Keratinocyte (primary cell): ENCODE measurements at regions not wholly inside any gene's neighbourhood (a gene's known extent, or its start where the extent isn't known, plus 50 kb on each side); places are given as distances from the start of the nearest gene placed in this dataset.

ENCODE experiments used
- DNase-seq: peaks from one replicate; pipeline ENCODE4 v3.0.0-alpha.2; 2011; ENCODE audit warnings: low read depth, missing footprints, low spot score
- FAIRE-seq: peaks from 2 replicates; lab custom pipeline; 2011; peaks lifted over from hg19 to GRCh38; lab: Jason Lieb, UNC
- H2AFZ ChIP-seq: 2 replicates; pipeline ENCODE4 v1.6.0; 2012; ENCODE audit warnings: low read length, control low read depth, inconsistent platforms; ENCODE audit not compliant: control insufficient read depth
- H3K27ac ChIP-seq: 2 replicates; pipeline ENCODE4 v1.5.1; 2011; ENCODE audit warnings: low read length; ENCODE audit not compliant: control insufficient read depth, insufficient read depth
- H3K27me3 ChIP-seq: 3 replicates; pipeline ENCODE4 v1.6.0; 2011; ENCODE audit warnings: low read length; ENCODE audit not compliant: control insufficient read depth, insufficient read depth; ENCODE audit errors: extremely low read depth
- H3K36me3 ChIP-seq, 2 experiments: 2 replicates in 1 of 2; 3 replicates in 1 of 2; pipeline ENCODE4 v1.5.1; 2011; ENCODE audit warnings: low read length in 2 of 2, mild to moderate bottlenecking in 1 of 2; ENCODE audit not compliant: control insufficient read depth in 2 of 2, insufficient read depth in 2 of 2; ENCODE audit errors: extremely low read depth in 1 of 2
- H3K4me1 ChIP-seq: 3 replicates; pipeline ENCODE4 v1.5.1; 2011; ENCODE audit warnings: low read length; ENCODE audit not compliant: control insufficient read depth, insufficient read depth; ENCODE audit errors: extremely low read depth
- H3K4me2 ChIP-seq: 3 replicates; pipeline ENCODE4 v1.6.0; 2011; ENCODE audit warnings: low read depth, low read length; ENCODE audit not compliant: control insufficient read depth, insufficient read depth; ENCODE audit errors: extremely low read depth
- H3K4me3 ChIP-seq, 3 experiments: fragments of 200-600 bp in 1 of 3; sonication (generic) in 1 of 3; 2 replicates in 2 of 3; 3 replicates in 1 of 3; pipeline ENCODE4 v1.5.1; 2011 to 2016; ENCODE audit warnings: low read length in 3 of 3, mild to moderate bottlenecking in 3 of 3, control low read depth in 2 of 3, inconsistent platforms in 1 of 3, low read depth in 1 of 3, mixed read lengths in 1 of 3, mixed run types in 1 of 3, moderate library complexity in 1 of 3; ENCODE audit not compliant: control insufficient read depth in 2 of 3, insufficient read depth in 2 of 3; ENCODE audit errors: extremely low read depth in 1 of 3
- H3K79me2 ChIP-seq: 2 replicates; pipeline ENCODE4 v1.6.0; 2012; ENCODE audit warnings: low read length; ENCODE audit not compliant: control insufficient read depth, insufficient read depth
- H3K9ac ChIP-seq: 3 replicates; pipeline ENCODE4 v1.6.0; 2011; ENCODE audit warnings: low read length; ENCODE audit not compliant: control insufficient read depth, insufficient read depth; ENCODE audit errors: extremely low read depth
- H3K9me1 ChIP-seq: 3 replicates; pipeline ENCODE4 v1.6.0; 2011; ENCODE audit warnings: low read length; ENCODE audit not compliant: control insufficient read depth, insufficient read depth; ENCODE audit errors: extremely low read depth
- H3K9me3 ChIP-seq: 2 replicates; pipeline ENCODE4 v1.5.1; 2012; ENCODE audit warnings: low read depth, low read length; ENCODE audit not compliant: control insufficient read depth
- H4K20me1 ChIP-seq: 3 replicates; pipeline ENCODE4 v1.6.0; 2011; ENCODE audit warnings: low read length; ENCODE audit not compliant: control insufficient read depth, insufficient read depth; ENCODE audit errors: extremely low read depth
- CTCF ChIP-seq, 3 experiments: IDR thresholded peaks in 1 of 3; conservative IDR thresholded peaks in 1 of 3; optimal IDR thresholded peaks in 1 of 3; 2 replicates in 2 of 3; 3 replicates in 1 of 3; pipeline versions ENCODE3 to v1.5.1; 2011; ENCODE audit warnings: low read length in 3 of 3, mild to moderate bottlenecking in 3 of 3, moderate library complexity in 2 of 3, control low read depth in 1 of 3, inconsistent platforms in 1 of 3; ENCODE audit not compliant: insufficient read depth in 2 of 3; ENCODE audit errors: extremely low read depth in 1 of 3
- EZH2 ChIP-seq: IDR thresholded peaks from one replicate; pipeline ENCODE4 v1.6.1; 2012; ENCODE audit warnings: inconsistent platforms, mild to moderate bottlenecking, low read length, moderate library complexity
- dilution Hi-C: fragments of 300-500 bp; cut with MboI; formaldehyde crosslinking; loops from one replicate; pipeline ENCODE4 v1.7.0; 2020; ENCODE audit warnings: low sequenced_read_pairs; ENCODE audit not compliant: extremely low pct_ligation_motif_present

GRCh38 chr9:78405461-78405860 lies 108.5 kb downstream of the PSAT1 start:
- no peak overlapping the region for H3K4me3 ChIP-seq
- H2AFZ ChIP-seq: no peak overlapping the region
- TF ChIP-seq EZH2: no peak
- no peak for TF ChIP-seq CTCF (optimal IDR thresholded peaks at IDR 0.05 in 1 of 3, IDR thresholded peaks at IDR 0.05 in 1 of 3, conservative IDR thresholded peaks at IDR 0.05 in 1 of 3; ENCODE audit: extremely low read depth in 1 of 3, insufficient read depth in 2 of 3, low read length in 3 of 3)
- no peaks in the 10 kb centered on the region for H3K27me3 ChIP-seq
- no peaks in the 10 kb centered on the region for H3K9me3 ChIP-seq
- no peaks in the 10 kb centered on the region for H3K9me1 ChIP-seq
- no peaks in the 10 kb centered on the region for H3K79me2 ChIP-seq
- H3K9ac ChIP-seq: no peak overlapping the region
- no peaks in the 10 kb centered on the region for H3K36me3 ChIP-seq
- H3K4me1 ChIP-seq: no peaks in the 10 kb centered on the region
- no peak for DNase-seq
- no peak for FAIRE-seq
- no peak overlapping the region for H3K4me2 ChIP-seq
- dilution Hi-C loops: no loop called here
- no peak overlapping the region for H3K27ac ChIP-seq
- no peaks in the 10 kb centered on the region for H4K20me1 ChIP-seq

DNA sequence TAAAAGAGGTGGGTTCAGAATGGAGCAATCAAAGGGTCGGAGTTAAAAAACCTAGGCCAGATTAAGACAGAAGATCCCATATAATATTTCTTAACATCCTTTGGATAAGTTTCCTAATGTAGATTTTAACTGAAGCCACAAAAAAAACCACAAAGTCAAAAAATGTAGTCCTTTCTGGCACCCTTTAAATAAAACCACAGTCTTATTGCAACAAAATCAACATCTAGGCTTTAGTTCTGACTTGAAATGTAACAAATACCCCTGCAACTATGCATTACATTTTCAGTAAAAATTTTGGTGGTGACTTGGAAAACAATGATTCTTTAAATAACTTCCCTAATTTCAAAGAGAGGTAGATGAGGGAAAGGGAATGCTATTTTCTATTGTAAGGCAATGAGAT lies 109.2 kb downstream of the PSAT1 start:
- no peak for FAIRE-seq

More for the DNA sequence above, 109.2 kb downstream of the PSAT1 start:
- Histone ChIP-seq H3K9me1 (no peaks in the 10 kb centered on the region), H3K36me3 (no peaks in the 10 kb centered on the region), H4K20me1 (no peaks in the 10 kb centered on the region), H3K27me3 (no peaks in the 10 kb centered on the region), H2AFZ (no peak overlapping the region), H3K79me2 (no peaks in the 10 kb centered on the region), H3K9ac (no peak overlapping the region), H3K4me2 (no peak overlapping the region), H3K9me3 (no peaks in the 10 kb centered on the region), H3K27ac (no peak overlapping the region), H3K4me3 (no peak overlapping the region), H3K4me1 (no peaks in the 10 kb centered on the region)
- dilution Hi-C loops: no loop called here
- no peak for DNase-seq
- TF ChIP-seq CTCF (optimal IDR thresholded peaks at IDR 0.05 in 1 of 3, IDR thresholded peaks at IDR 0.05 in 1 of 3, conservative IDR thresholded peaks at IDR 0.05 in 1 of 3; ENCODE audit: extremely low read depth in 1 of 3, insufficient read depth in 2 of 3, low read length in 3 of 3): no peak
